ENCODE measurements at regions not wholly inside any gene's neighbourhood (a gene's known extent, or its start where the extent isn't known, plus 50 kb on each side); places are given as distances from the start of the nearest gene placed in this dataset.

GRCh38 chr10:3950676-3951275 is 165.8 kb upstream of the KLF6 start:
- TF ChIP-seq POLR2A (IDR thresholded peaks at IDR 0.05; ENCODE audit: low read depth, low read length) (no peak), CTCF (IDR thresholded peaks at IDR 0.05; ENCODE audit: extremely low read depth in 1 of 2, insufficient read depth in 1 of 2, low read depth in 1 of 2, low read length in 2 of 2) (no peak), POLR2AphosphoS5 (IDR thresholded peaks at IDR 0.05; ENCODE audit: insufficient read depth, low read depth, low read length) (no peak), MYC (IDR thresholded peaks at IDR 0.05; ENCODE audit: low read depth, low read length) (no peak)
